ENCODE measurements at regions not wholly inside any gene's neighbourhood (a gene's known extent, or its start where the extent isn't known, plus 50 kb on each side); places are given as distances from the start of the nearest gene placed in this dataset.

GRCh38 chr7:35581605-35582210, 113.2 kb downstream of the HERPUD2 start:
- DNase-seq, result no peak

- no peak for DNase-seq
These were observed 118.8 kb downstream of the HERPUD2 start for GRCh38 chr7:35576031-35576573.

GRCh38 chr7:35571611-35572240, 123.2 kb downstream of the HERPUD2 start:
- no peak for DNase-seq

GRCh38 chr7:35570937-35571336, 124.0 kb downstream of the HERPUD2 start:
- DNase-seq, result no peak

GRCh38 chr7:35565927-35566326, 129.0 kb downstream of the HERPUD2 start:
- no peak for DNase-seq

GRCh38 chr7:35558841-35559240, 136.1 kb downstream of the HERPUD2 start:
- no peak for DNase-seq

GRCh38 chr7:35556515-35557471, 138.1 kb downstream of the HERPUD2 start:
- DNase-seq, result no peak

- no peak for DNase-seq
These were observed 139.0 kb downstream of the HERPUD2 start for GRCh38 chr7:35555934-35556333.

- DNase-seq, result no peak
These were observed 139.5 kb downstream of the HERPUD2 start for GRCh38 chr7:35555386-35555785.

GRCh38 chr7:35553519-35553918, 141.4 kb downstream of the HERPUD2 start:
- no peak for DNase-seq

GRCh38 chr7:35552691-35553090, 142.2 kb downstream of the HERPUD2 start:
- DNase-seq, result no peak

- DNase-seq, result no peak
These were observed 143.4 kb downstream of the HERPUD2 start for GRCh38 chr7:35551321-35552081.

GRCh38 chr7:35550831-35551230, 144.1 kb downstream of the HERPUD2 start:
- DNase-seq, result no peak

- no peak for DNase-seq
These were observed 145.2 kb downstream of the HERPUD2 start for GRCh38 chr7:35549781-35550180.

GRCh38 chr7:35548291-35548690, 146.6 kb downstream of the HERPUD2 start:
- no peak for DNase-seq

GRCh38 chr7:35546691-35547429, 148.1 kb downstream of the HERPUD2 start:
- no peak for DNase-seq

GRCh38 chr7:35545831-35546230, 149.1 kb downstream of the HERPUD2 start:
- DNase-seq, result no peak

GRCh38 chr7:35544028-35544742, 150.8 kb downstream of the HERPUD2 start:
- no peak for DNase-seq

- peak; percentile 9 to 20 for DNase-seq
These were observed 157.6 kb downstream of the HERPUD2 start for GRCh38 chr7:35537067-35538023.

GRCh38 chr7:35536396-35536826, 158.5 kb downstream of the HERPUD2 start:
- no peak for DNase-seq

All from cerebellar nuclear complex (tissue), 1 donor.